OCI-LY1 (cell line): ENCODE measurements at regions not wholly inside any gene's neighbourhood (a gene's known extent, or its start where the extent isn't known, plus 50 kb on each side); places are given as distances from the start of the nearest gene placed in this dataset.

Experiments
- H2AFZ ChIP-seq: fragments of 200-600 bp; sonication (generic), shearing (Covaris generic); 2 replicates; pipeline ENCODE4 v1.6.0; 2014; ENCODE audit warnings: antibody characterized with exemption, mild to moderate bottlenecking, low read length
- H3F3A ChIP-seq: fragments of 200-600 bp; sonication (generic), shearing (Covaris generic); 2 replicates; pipeline ENCODE4 v1.6.0; 2014; ENCODE audit warnings: mild to moderate bottlenecking, antibody characterized with exemption, low read length, moderate library complexity; ENCODE audit not compliant: insufficient read depth
- H3K27ac ChIP-seq: fragments of 200-600 bp; sonication (generic); 2 replicates; pipeline ENCODE4 v1.5.1; 2014; ENCODE audit warnings: low read length, mixed run types, mild to moderate bottlenecking, low read depth; ENCODE audit not compliant: poor library complexity, severe bottlenecking
- H3K27me3 ChIP-seq: fragments of 200-600 bp; sonication (generic); 2 replicates; pipeline ENCODE4 v1.6.0; 2014; ENCODE audit warnings: antibody characterized with exemption, mild to moderate bottlenecking, low read length, moderate library complexity; ENCODE audit not compliant: insufficient read depth
- H3K36me3 ChIP-seq: fragments of 200-600 bp; sonication (generic); 2 replicates; pipeline ENCODE4 v1.6.1; 2014; ENCODE audit warnings: mild to moderate bottlenecking, antibody characterized with exemption, low read length, moderate library complexity, mixed read lengths; ENCODE audit not compliant: insufficient read depth
- H3K4me1 ChIP-seq: fragments of 200-600 bp; sonication (generic); 2 replicates; pipeline ENCODE4 v1.5.1; 2014; ENCODE audit warnings: mild to moderate bottlenecking, low read length, moderate library complexity; ENCODE audit not compliant: insufficient read depth, severe bottlenecking
- H3K4me2 ChIP-seq: fragments of 200-600 bp; sonication (generic), shearing (Covaris generic); 2 replicates; pipeline ENCODE4 v1.6.1; 2014; ENCODE audit warnings: low read length
- H3K4me3 ChIP-seq: fragments of 200-600 bp; sonication (generic); 2 replicates; pipeline ENCODE4 v1.5.1; 2014; ENCODE audit warnings: low read length, low read depth, mild to moderate bottlenecking, mixed read lengths; ENCODE audit not compliant: poor library complexity, severe bottlenecking
- H3K79me2 ChIP-seq: fragments of 200-600 bp; shearing (Covaris generic); 2 replicates; pipeline ENCODE4 v1.6.1; 2016; ENCODE audit warnings: mixed run types, low read length, mixed read lengths; ENCODE audit not compliant: insufficient read depth
- H3K9ac ChIP-seq: fragments of 200-600 bp; sonication (generic), shearing (Covaris generic); 2 replicates; pipeline ENCODE4 v1.6.1; 2014; ENCODE audit warnings: mild to moderate bottlenecking, low read length, mixed read lengths
- H3K9me2 ChIP-seq: fragments of 200-600 bp; sonication (generic), shearing (Covaris generic); 2 replicates; pipeline ENCODE4 v1.6.1; 2014; ENCODE audit warnings: low read depth, mild to moderate bottlenecking, low read length, mixed read lengths
- H3K9me3 ChIP-seq: fragments of 200-600 bp; shearing (Covaris generic); 2 replicates; pipeline ENCODE4 v1.6.1; 2014; ENCODE audit warnings: low read length, mixed read lengths
- H4K20me1 ChIP-seq: fragments of 200-600 bp; sonication (generic), shearing (Covaris generic); 2 replicates; pipeline ENCODE4 v1.6.0; 2016; ENCODE audit warnings: mild to moderate bottlenecking, low read length; ENCODE audit not compliant: insufficient read depth
- CTCF ChIP-seq: fragments of 200-600 bp; sonication (generic), shearing (Covaris generic); IDR thresholded peaks from 2 replicates; pipeline ENCODE4 v1.5.1; 2017; ENCODE audit warnings: mild to moderate bottlenecking, antibody characterized with exemption, low read length, moderate library complexity, mixed read lengths
- EZH2 ChIP-seq: fragments of 200-600 bp; sonication (generic), shearing (Covaris generic); IDR thresholded peaks from 2 replicates; pipeline ENCODE4 v1.8.0; 2017; ENCODE audit warnings: borderline replicate concordance, mixed run types, mild to moderate bottlenecking, antibody characterized with exemption, low read length, moderate library complexity, mixed read lengths

GRCh38 chr3:153445817-153446216 is 283.8 kb downstream of the RAP2B start:
- TF ChIP-seq EZH2 (no peak), CTCF (no peak)
- no peak overlapping the region for H2AFZ ChIP-seq
- no peaks in the 10 kb centered on the region for H4K20me1 ChIP-seq
- no peak overlapping the region for H3K4me2 ChIP-seq
- H3K9me2 ChIP-seq = no peaks in the 10 kb centered on the region
- no peak overlapping the region for H3K4me3 ChIP-seq
- H3K27ac ChIP-seq = no peak overlapping the region
- no peak overlapping the region for H3K9ac ChIP-seq
- no peaks in the 10 kb centered on the region for H3K36me3 ChIP-seq
- no peaks in the 10 kb centered on the region for H3K79me2 ChIP-seq
- no peaks in the 10 kb centered on the region for H3K4me1 ChIP-seq
- no peaks in the 10 kb centered on the region for H3F3A ChIP-seq
- no peaks in the 10 kb centered on the region for H3K9me3 ChIP-seq
- no peaks in the 10 kb centered on the region for H3K27me3 ChIP-seq

- no peak overlapping the region for H3K4me2 ChIP-seq
- H3K4me1 ChIP-seq = no peaks in the 10 kb centered on the region
- no peaks in the 10 kb centered on the region for H3K9me2 ChIP-seq
- no peaks in the 10 kb centered on the region for H3K9me3 ChIP-seq
- H4K20me1 ChIP-seq = no peaks in the 10 kb centered on the region
- TF ChIP-seq CTCF (no peak), EZH2 (no peak)
- H3K36me3 ChIP-seq = no peaks in the 10 kb centered on the region
- no peaks in the 10 kb centered on the region for H3F3A ChIP-seq
- no peaks in the 10 kb centered on the region for H3K27me3 ChIP-seq
- no peak overlapping the region for H2AFZ ChIP-seq
- H3K27ac ChIP-seq = no peak overlapping the region
- no peak overlapping the region for H3K4me3 ChIP-seq
- H3K79me2 ChIP-seq = no peaks in the 10 kb centered on the region
- H3K9ac ChIP-seq = no peak overlapping the region
Measured at GRCh38 chr3:153448151-153448829, 286.3 kb downstream of the RAP2B start.

- no peaks in the 10 kb centered on the region for H3K9me2 ChIP-seq
- no peaks in the 10 kb centered on the region for H3K79me2 ChIP-seq
- no peak overlapping the region for H3K27ac ChIP-seq
- no peaks in the 10 kb centered on the region for H3K9me3 ChIP-seq
- H3F3A ChIP-seq = no peaks in the 10 kb centered on the region
- no peak overlapping the region for H3K4me3 ChIP-seq
- no peak overlapping the region for H3K9ac ChIP-seq
- H2AFZ ChIP-seq = no peak overlapping the region
- no peaks in the 10 kb centered on the region for H3K4me1 ChIP-seq
- TF ChIP-seq EZH2 (no peak), CTCF (no peak)
- H3K36me3 ChIP-seq = no peaks in the 10 kb centered on the region
- no peaks in the 10 kb centered on the region for H4K20me1 ChIP-seq
- H3K4me2 ChIP-seq = no peak overlapping the region
- H3K27me3 ChIP-seq = no peaks in the 10 kb centered on the region
Measured at GRCh38 chr3:153456833-153457545, 295.0 kb downstream of the RAP2B start.
